Activated CD4-positive, CD25-positive, alpha-beta regulatory T cell treated with anti-CD3 and anti-CD28 coated beads, Interleukin-2, amount 50 U/mL, for 24 hours (primary cell): ENCODE measurements at regions not wholly inside any gene's neighbourhood (a gene's known extent, or its start where the extent isn't known, plus 50 kb on each side); places are given as distances from the start of the nearest gene placed in this dataset.
"Not testable (repeated sequence)": the region's sequence is repeated elsewhere in the genome, so short reads cannot be mapped to it uniquely, and the experiment has no call there.

Source experiments
- ATAC-seq, 2 donors: fragments of 150-1000 bp; cut with Tn5 transposase; one replicate each; pipeline ENCODE4 v1.10.0; 2021; ENCODE audit warnings: mild to moderate bottlenecking in 1 of 2, moderate library complexity in 1 of 2

DNA sequence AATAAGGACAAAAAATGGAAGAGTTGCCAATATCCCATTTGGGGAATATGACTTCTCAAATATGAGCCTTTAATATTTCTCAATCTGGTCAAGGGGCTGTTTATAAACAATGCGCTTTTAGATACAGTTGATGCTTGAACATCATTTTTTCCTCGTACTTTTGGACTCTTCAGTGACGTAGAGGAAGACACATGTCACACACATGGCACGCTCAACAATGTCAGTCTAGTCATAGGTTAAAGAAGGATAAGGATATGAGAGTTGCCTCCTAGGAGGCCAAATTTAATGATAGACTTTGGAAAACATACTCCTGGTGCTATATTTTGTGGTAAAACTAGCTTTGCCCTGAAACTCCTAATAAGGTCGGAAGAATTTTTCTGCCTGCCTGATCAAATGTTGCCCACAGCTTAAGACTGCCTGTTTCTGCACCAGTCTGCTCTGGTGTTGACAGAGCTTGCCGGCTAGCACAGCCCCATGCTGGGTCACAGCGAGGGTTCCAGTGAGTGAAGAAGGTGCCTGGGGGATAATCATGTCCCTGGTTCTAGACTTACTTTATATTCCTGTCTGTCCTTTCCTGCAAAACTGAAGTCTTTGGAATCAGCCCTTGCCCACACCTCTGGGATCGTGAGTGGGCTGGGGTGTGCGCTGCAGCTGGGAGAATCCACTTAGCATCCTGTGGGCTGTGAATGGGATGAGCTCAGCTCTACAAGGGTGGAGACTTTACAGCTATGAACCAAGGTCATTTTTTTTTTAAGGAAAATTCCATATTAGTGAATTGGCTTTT lies 230.8 kb upstream of the IRX4 start:
- no peak for ATAC-seq

DNA sequence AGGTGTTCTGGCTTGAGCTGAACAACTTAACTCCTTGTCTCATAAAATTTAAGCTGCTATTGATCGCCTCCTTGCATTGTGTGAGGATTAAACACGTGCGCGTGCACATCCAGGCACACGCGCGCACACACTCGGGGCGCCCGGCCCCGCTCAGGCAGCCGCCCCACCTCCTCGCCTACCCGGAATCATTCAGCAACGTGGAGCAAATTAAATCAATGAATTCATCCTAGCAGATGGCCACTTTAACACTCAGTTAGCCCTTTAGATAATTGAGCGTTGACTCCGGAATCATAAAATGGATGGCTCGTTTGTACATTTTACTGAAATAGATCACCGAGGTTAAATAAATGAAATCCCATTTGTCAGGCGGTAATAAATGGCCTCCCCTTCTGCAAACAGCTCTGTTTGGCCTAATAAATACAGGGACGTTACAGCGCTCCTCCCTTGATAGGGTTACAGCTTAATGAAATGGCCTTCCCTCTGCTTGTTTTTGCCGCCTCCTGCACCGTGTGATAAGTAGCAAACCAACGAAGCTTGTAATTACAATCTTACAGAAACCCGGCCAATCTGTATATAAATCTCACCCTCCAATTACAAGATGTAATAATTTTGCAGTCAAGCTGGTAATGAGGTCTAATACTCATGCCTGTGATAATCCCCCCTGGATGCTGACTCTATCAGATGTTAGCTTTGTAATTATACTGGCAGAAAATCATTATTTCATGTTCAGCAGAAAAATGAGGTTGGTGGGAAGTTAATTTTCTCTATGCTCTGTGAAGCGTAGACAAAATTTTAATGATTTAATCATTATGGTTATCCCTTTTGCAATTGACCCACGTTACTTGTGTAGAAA lies 229.7 kb upstream of the IRX4 start:
- ATAC-seq, result no peak

- ATAC-seq, result no peak
Observed at GRCh38 chr5:2111569-2112105, 228.9 kb upstream of the IRX4 start.

GRCh38 chr5:2110934-2111462 lies 228.3 kb upstream of the IRX4 start:
- no peak for ATAC-seq

DNA sequence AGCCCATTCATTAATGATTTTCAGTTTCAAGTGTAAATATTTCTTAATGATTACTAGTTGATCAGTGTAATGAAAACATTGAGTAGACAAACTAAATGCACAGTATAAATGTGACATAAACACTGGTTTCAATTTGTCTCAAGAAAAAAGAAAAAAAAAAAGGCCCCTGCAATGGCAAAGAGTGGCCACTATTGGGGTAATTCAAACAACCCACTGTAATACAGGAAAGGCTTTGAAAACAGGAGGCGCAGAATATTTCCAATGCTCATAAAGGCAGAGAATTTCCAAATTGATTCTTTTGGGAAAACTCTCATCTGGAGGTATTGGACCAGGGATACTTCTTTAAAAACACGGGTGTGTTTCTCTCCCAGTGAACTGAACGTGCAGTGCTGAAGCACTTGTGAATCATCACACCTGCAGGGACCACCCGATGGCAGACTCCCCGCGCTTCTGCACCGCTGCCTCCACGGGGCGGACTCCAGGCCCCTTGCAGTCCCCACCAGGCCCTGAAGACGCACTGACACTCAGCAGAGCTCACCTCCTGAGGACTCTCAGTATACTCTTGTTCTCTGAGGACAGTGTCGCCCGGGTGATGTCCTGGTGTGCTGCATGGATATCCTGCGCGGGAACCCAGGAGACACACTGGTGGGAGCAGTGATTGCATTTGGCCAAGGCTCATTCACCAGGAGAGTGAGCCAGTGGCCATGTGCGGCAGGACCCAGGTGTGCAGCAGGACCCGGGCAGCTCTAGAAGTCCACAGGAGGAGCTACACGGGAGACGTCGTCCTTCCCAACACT lies 227.6 kb upstream of the IRX4 start:
- ATAC-seq, result no peak

DNA sequence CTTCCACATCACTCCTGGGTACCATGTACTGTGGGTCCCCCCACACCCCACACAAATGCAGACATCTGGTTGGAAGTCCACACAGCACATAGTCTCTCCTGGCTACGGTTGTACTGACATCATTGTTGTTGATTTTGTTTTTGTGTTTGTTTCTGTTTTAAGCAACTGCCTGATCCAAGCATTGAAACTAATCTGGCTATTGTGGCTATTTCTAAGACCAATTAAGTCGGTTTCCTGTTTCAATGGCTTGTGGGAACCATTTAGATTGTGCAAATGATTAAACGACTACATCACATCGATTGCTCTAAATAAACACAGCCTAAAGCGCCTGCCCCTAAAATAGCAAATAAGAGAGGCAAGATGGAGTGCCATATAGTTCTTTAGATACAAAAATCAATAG lies 226.8 kb upstream of the IRX4 start:
- ATAC-seq, result no peak

DNA sequence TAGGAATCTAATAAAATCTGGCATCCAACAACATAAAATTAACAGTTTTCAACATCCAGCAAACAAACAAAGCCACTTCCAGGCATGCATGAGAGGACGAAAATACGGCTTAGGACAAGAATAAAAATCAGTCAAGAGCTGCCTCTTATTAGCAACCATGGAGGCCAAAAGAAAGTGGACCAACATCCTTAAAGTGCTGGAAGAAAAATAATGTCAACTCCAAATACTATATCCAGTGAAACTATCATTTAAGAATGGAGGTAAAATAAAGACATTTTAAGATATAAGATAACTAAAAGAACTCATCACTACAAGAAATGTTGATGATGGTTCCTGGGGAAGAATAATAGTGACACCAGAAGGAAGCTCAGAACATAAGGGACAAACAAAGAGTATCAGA lies 224.0 kb upstream of the IRX4 start:
- no peak for ATAC-seq

GRCh38 chr5:2105141-2105540 lies 222.4 kb upstream of the IRX4 start:
- no peak for ATAC-seq

- ATAC-seq, result no peak
Observed at GRCh38 chr5:2103940-2104339, 221.2 kb upstream of the IRX4 start.

DNA sequence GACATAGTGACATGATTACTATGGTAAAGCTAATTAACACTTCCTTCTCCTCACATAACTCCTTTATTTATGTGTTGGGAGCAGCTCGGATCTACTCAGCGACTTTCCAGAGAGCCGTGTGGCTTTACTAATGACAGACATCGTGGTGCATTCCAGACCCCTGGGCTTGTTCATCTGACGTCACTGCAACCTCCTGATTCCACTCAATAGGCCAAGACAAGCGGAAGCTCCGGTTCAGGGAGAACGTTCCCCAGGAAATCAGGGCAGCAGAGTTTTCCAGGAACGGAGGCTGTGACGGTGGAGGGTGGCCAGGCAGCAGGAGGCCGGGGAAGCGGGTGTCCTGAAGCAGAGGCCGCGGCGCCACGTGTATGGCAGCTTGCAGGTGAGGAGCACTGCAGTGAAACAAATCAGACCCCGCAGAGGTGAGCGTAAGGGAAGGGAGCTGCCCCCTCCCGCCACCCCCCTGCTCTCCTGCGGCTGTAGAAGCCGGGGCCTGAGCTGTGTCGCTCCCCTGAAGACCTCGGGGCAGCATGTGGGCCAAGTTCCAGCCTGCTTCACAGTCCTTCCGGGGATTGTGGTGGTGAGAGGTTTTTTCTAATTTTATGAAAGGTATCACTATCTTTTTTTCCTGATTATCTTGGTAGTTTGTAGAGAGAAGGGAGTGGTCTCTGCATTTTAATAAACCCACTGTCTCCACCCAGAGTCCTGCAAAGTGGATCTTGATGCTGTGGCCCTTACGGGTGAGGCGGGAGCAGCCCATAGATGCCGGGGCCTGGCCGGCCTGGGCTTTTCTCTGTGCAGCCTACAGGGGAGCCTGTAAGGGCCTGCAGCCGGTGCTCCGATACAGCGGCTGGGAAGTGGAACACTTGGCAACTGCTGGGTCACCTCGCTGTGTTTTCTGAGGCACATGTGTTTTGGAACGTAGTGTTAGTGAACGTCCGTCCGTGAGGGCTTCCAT lies 220.4 kb upstream of the IRX4 start:
- no peak for ATAC-seq

GRCh38 chr5:2101685-2102084 lies 219.0 kb upstream of the IRX4 start:
- no peak for ATAC-seq

DNA sequence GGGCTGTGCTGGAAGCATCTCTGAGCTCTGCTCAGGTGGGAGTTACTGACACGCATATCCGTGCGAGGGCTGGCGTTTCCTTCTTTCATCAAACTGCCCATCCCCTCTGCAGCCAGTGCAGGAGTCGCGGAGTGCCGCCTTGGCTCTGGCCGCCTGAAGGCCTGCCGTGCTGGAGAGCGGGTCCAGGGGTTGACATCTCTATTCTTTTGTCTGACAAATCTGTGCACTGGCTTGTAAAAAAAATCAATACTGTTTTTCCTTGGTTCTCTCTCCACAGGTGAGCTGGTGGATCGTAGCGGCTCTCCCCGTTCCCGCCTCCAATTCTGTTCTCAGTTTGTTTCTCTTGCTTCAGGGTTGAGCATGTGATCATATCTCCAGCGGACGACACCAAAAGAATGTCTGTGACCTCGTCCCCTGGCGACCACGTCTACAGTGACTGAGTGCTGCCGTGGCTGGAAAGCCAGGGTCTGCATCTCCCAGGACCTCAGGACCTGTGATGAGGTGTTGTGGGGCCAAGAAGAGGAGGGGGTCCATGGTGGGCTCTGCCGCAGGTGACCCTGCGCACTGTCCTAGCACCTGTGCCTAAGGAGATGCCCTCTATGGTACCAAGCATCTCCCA lies 214.3 kb upstream of the IRX4 start:
- ATAC-seq, result no peak

- no peak for ATAC-seq
Observed at GRCh38 chr5:2095011-2095410, 212.3 kb upstream of the IRX4 start.

DNA sequence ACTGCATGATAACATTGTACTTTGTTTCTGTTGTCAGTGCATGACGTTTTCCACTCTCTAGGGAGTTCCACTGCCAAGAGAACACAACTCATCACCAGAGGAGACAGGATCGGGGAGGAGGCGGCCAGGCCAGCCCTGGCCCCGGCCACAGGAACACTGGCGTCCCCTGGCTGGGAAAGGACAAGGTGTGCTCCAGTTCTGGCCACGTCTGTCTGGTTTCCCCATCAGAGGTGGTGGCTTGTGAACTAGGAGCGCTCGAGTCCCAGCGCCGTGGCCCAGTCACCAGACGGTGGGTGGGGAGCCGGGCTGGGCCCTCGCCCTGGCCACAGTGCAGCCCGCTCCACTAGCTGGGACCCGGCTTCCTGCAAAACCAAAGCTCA lies 211.9 kb upstream of the IRX4 start:
- no peak for ATAC-seq

DNA sequence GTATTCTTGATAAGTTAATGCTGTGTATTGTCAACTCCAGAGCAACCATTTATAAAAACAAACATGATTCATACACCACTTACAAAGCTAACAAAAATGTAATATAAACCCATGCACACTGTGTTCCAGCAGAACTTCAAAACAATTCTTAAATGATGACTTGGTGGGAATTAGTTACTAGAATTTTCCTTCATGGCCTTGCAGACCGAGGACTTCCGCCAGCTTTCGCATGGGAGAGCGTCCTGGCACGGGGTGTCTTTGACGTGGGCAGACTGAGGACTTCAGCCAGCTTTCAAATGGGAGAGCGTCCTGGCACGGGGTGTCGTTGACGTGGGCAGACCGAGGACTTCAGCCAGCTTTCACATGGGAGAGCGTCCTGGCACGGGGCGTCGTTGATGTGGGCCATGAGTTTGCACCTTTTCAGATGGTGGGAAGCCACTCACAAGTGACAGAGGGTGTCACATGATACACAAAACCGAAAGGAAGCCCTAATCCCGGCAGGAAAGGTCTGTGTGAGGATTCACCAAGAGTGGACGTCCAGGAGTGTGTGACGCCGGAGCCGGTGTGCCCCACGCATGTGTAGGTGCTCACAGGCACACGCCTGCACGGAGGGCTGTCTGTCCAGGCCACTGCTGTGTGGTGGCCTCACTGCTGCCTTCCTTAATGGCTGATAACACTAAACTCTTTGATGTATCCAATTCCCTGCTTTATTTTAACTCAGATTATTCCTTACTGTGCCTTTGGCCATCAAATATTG lies 211.3 kb upstream of the IRX4 start:
- no peak for ATAC-seq

GRCh38 chr5:2091921-2092320 lies 209.2 kb upstream of the IRX4 start:
- ATAC-seq, result no peak

DNA sequence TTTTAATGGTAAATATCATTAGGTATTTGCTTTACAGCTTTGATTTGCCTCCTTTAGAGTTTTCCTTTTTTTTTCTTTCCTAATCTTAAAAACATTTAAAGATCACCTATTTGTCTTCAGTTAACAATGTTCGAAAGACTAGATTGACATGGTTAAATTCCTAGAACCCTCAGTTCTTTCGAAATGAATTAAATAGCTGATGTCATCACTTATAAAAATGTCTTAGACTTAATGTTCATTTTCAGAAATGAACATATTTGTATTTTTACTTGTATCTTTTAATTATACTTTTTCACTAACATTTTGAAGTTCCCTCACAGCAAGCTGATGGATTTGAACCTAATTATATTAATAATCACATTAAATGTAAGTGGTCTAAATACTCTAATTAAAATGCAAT lies 205.3 kb upstream of the IRX4 start:
- ATAC-seq, result no peak

GRCh38 chr5:2075365-2075764 lies 192.6 kb upstream of the IRX4 start:
- ATAC-seq, result no peak

- no peak for ATAC-seq
Observed at GRCh38 chr5:2071562-2071961, 188.8 kb upstream of the IRX4 start.

GRCh38 chr5:2070787-2071186 lies 188.1 kb upstream of the IRX4 start:
- ATAC-seq, result not testable (repeated sequence)
